ENCODE measurements at regions not wholly inside any gene's neighbourhood (a gene's known extent, or its start where the extent isn't known, plus 50 kb on each side); places are given as distances from the start of the nearest gene placed in this dataset.

DNA sequence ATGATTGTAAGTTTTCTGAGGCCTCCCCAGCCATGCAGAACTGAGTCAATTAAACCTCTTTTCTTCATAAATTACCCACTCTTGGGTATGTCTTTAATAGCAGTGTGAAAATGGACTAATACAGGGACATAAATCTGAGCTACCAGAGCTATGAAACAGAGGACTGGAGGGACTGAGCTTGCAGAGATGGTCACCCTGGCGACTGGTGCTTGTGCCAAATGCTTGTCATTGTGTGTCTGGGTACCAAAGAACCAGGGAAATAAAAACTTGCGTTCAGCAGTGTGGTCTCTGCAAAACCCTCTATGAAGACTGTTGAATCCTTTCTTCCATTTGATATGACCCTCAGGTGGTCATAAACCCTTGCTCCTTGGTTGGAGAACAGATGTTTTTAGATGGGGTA is 105.1 kb upstream of the PRL start:
- TF ChIP-seq, protein P1, sequence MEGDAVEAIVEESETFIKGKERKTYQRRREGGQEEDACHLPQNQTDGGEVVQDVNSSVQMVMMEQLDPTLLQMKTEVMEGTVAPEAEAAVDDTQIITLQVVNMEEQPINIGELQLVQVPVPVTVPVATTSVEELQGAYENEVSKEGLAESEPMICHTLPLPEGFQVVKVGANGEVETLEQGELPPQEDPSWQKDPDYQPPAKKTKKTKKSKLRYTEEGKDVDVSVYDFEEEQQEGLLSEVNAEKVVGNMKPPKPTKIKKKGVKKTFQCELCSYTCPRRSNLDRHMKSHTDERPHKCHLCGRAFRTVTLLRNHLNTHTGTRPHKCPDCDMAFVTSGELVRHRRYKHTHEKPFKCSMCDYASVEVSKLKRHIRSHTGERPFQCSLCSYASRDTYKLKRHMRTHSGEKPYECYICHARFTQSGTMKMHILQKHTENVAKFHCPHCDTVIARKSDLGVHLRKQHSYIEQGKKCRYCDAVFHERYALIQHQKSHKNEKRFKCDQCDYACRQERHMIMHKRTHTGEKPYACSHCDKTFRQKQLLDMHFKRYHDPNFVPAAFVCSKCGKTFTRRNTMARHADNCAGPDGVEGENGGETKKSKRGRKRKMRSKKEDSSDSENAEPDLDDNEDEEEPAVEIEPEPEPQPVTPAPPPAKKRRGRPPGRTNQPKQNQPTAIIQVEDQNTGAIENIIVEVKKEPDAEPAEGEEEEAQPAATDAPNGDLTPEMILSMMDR (IDR thresholded peaks at IDR 0.05) = no peak
- TF ChIP-seq POLR2A (IDR thresholded peaks at IDR 0.05) = no peak

Measured in Peyer's patch (tissue), 4 donors.